ENCODE measurements at regions not wholly inside any gene's neighbourhood (a gene's known extent, or its start where the extent isn't known, plus 50 kb on each side); places are given as distances from the start of the nearest gene placed in this dataset.
A peak's percentile ranks its signal among the peaks of the same experiment; 100 is the strongest.

- H3K18ac ChIP-seq (ENCODE audit: low read depth in 1 of 2, low read length in 2 of 2): peak overlapping the region; percentile 28 to 54
- H3K36me3 ChIP-seq (ENCODE audit: control insufficient read depth in 1 of 2, insufficient read depth in 2 of 2, low read depth in 1 of 2, low read length in 2 of 2): no peaks in the 10 kb centered on the region
- peaks cover 0 to 20% of the 10 kb centered on the region in 2 experiments for H3K27me3 ChIP-seq (ENCODE audit: control insufficient read depth in 1 of 2, insufficient read depth in 1 of 2, low read length in 2 of 2)
- H3K9ac ChIP-seq (ENCODE audit: low read length): no peak overlapping the region
- H2BK5ac ChIP-seq (ENCODE audit: low read depth, low read length, poor library complexity, severe bottlenecking): no peak overlapping the region
- peak overlapping the region; percentile 19 for H4K8ac ChIP-seq (ENCODE audit: low read length)
- no peak overlapping the region for H3K14ac ChIP-seq (ENCODE audit: low read length in 2 of 2)
- H3K23ac ChIP-seq (ENCODE audit: low read length in 2 of 2): peak overlapping the region in 1 of 2 experiments; percentile 19
- no peak overlapping the region for H3K4me2 ChIP-seq (ENCODE audit: low read length, poor library complexity, severe bottlenecking)
- no peaks in the 10 kb centered on the region for H3K79me1 ChIP-seq (replicated peaks; ENCODE audit: low read length, poor library complexity, severe bottlenecking)
- H4K91ac ChIP-seq (ENCODE audit: low read length): no peak overlapping the region
- DNase-seq: peak; percentile 79
- H3K4me3 ChIP-seq (ENCODE audit: insufficient read depth in 1 of 2, low read depth in 1 of 2, low read length in 2 of 2): no peak overlapping the region
- H2BK15ac ChIP-seq (ENCODE audit: low read depth, poor library complexity, severe bottlenecking): peak overlapping the region; percentile 19
- H2BK12ac ChIP-seq (ENCODE audit: low read length in 2 of 2): peak overlapping the region; percentile 15 to 42
- no peak overlapping the region for H3K27ac ChIP-seq (ENCODE audit: low read length, poor library complexity, severe bottlenecking)
- H2AFZ ChIP-seq (ENCODE audit: low read depth, low read length): no peak overlapping the region
- H3K4ac ChIP-seq (ENCODE audit: low read depth in 1 of 2, low read length in 2 of 2): peak overlapping the region in 1 of 2 experiments; percentile 17
- WGBS: 46% methylated on average over 14 of the region's 14 CpGs
- peak overlapping the region; percentile 37 for H2BK120ac ChIP-seq (ENCODE audit: low read depth, low read length)
- peak overlapping the region; percentile 41 for H2AK5ac ChIP-seq (ENCODE audit: low read length, severe bottlenecking)
- H3K4me1 ChIP-seq (ENCODE audit: control insufficient read depth, insufficient read depth, low read depth, low read length): peaks cover 13% of the 10 kb centered on the region
- no peaks in the 10 kb centered on the region for H3K9me3 ChIP-seq (ENCODE audit: control insufficient read depth, low read length)
Observed at GRCh38 chr12:105992849-105993740, 145.7 kb downstream of the NUAK1 start.

- Histone ChIP-seq H3K9ac (ENCODE audit: low read length) (no peak overlapping the region), H2AFZ (ENCODE audit: low read depth, low read length) (no peak overlapping the region), H3K9me3 (ENCODE audit: control insufficient read depth, low read length) (no peaks in the 10 kb centered on the region), H3K79me1 (replicated peaks; ENCODE audit: low read length, poor library complexity, severe bottlenecking) (no peaks in the 10 kb centered on the region), H3K4me2 (ENCODE audit: low read length, poor library complexity, severe bottlenecking) (no peak overlapping the region), H3K18ac (ENCODE audit: low read depth in 1 of 2, low read length in 2 of 2) (peak overlapping the region; percentile 25 to 28), H3K23ac (ENCODE audit: low read length in 2 of 2) (no peak overlapping the region), H2BK5ac (ENCODE audit: low read depth, low read length, poor library complexity, severe bottlenecking) (no peak overlapping the region), H2BK12ac (ENCODE audit: low read length in 2 of 2) (peak overlapping the region in 1 of 2 experiments; percentile 38), H3K27me3 (ENCODE audit: control insufficient read depth in 1 of 2, insufficient read depth in 1 of 2, low read length in 2 of 2) (peaks cover 0 to 20% of the 10 kb centered on the region in 2 experiments), H4K91ac (ENCODE audit: low read length) (no peak overlapping the region), H3K4ac (ENCODE audit: low read depth in 1 of 2, low read length in 2 of 2) (no peak overlapping the region), H3K4me3 (ENCODE audit: insufficient read depth in 1 of 2, low read depth in 1 of 2, low read length in 2 of 2) (no peak overlapping the region), H3K36me3 (ENCODE audit: control insufficient read depth in 1 of 2, insufficient read depth in 2 of 2, low read depth in 1 of 2, low read length in 2 of 2) (no peaks in the 10 kb centered on the region), H3K4me1 (ENCODE audit: control insufficient read depth, insufficient read depth, low read depth, low read length) (peaks cover 13% of the 10 kb centered on the region), H4K8ac (ENCODE audit: low read length) (peak overlapping the region; percentile 19), H2BK120ac (ENCODE audit: low read depth, low read length) (no peak overlapping the region), H2BK15ac (ENCODE audit: low read depth, poor library complexity, severe bottlenecking) (peak overlapping the region; percentile 63), H3K14ac (ENCODE audit: low read length in 2 of 2) (no peak overlapping the region), H3K27ac (ENCODE audit: low read length, poor library complexity, severe bottlenecking) (no peak overlapping the region), H2AK5ac (ENCODE audit: low read length, severe bottlenecking) (peak overlapping the region; percentile 50)
- 86% methylated on average over 20 of the region's 22 CpGs for WGBS
- peak; percentile 65 for DNase-seq
Observed at GRCh38 chr12:105993766-105994555, 144.8 kb downstream of the NUAK1 start.

GRCh38 chr12:105995961-105996431, 142.8 kb downstream of the NUAK1 start:
- Histone ChIP-seq H3K4me1 (ENCODE audit: control insufficient read depth, insufficient read depth, low read depth, low read length) (peaks cover 13% of the 10 kb centered on the region), H3K36me3 (ENCODE audit: control insufficient read depth in 1 of 2, insufficient read depth in 2 of 2, low read depth in 1 of 2, low read length in 2 of 2) (no peaks in the 10 kb centered on the region), H3K23ac (ENCODE audit: low read length in 2 of 2) (no peak overlapping the region), H3K79me1 (replicated peaks; ENCODE audit: low read length, poor library complexity, severe bottlenecking) (no peaks in the 10 kb centered on the region), H3K14ac (ENCODE audit: low read length in 2 of 2) (no peak overlapping the region), H2AFZ (ENCODE audit: low read depth, low read length) (no peak overlapping the region), H3K4me3 (ENCODE audit: insufficient read depth in 1 of 2, low read depth in 1 of 2, low read length in 2 of 2) (no peak overlapping the region), H2BK15ac (ENCODE audit: low read depth, poor library complexity, severe bottlenecking) (no peak overlapping the region), H2BK5ac (ENCODE audit: low read depth, low read length, poor library complexity, severe bottlenecking) (no peak overlapping the region), H4K8ac (ENCODE audit: low read length) (peak overlapping the region; percentile 19), H2BK12ac (ENCODE audit: low read length in 2 of 2) (no peak overlapping the region), H2BK120ac (ENCODE audit: low read depth, low read length) (no peak overlapping the region), H4K91ac (ENCODE audit: low read length) (peak overlapping the region; percentile 14), H3K4ac (ENCODE audit: low read depth in 1 of 2, low read length in 2 of 2) (no peak overlapping the region), H3K9me3 (ENCODE audit: control insufficient read depth, low read length) (no peaks in the 10 kb centered on the region), H3K9ac (ENCODE audit: low read length) (no peak overlapping the region), H3K18ac (ENCODE audit: low read depth in 1 of 2, low read length in 2 of 2) (no peak overlapping the region), H3K4me2 (ENCODE audit: low read length, poor library complexity, severe bottlenecking) (no peak overlapping the region), H2AK5ac (ENCODE audit: low read length, severe bottlenecking) (peak overlapping the region; percentile 38), H3K27me3 (ENCODE audit: control insufficient read depth in 1 of 2, insufficient read depth in 1 of 2, low read length in 2 of 2) (peaks cover 0 to 20% of the 10 kb centered on the region in 2 experiments), H3K27ac (ENCODE audit: low read length, poor library complexity, severe bottlenecking) (no peak overlapping the region)
- peak; percentile 84 for DNase-seq
- 95% methylated on average over 4 of the region's 4 CpGs for WGBS

GRCh38 chr12:105998561-105998960, 140.2 kb downstream of the NUAK1 start:
- no CpG with 5 or more reads among the region's 1 CpG for WGBS
- Histone ChIP-seq H3K18ac (ENCODE audit: low read depth in 1 of 2, low read length in 2 of 2) (no peak overlapping the region), H3K4ac (ENCODE audit: low read depth in 1 of 2, low read length in 2 of 2) (no peak overlapping the region)

More at GRCh38 chr12:105998561-105998960, 140.2 kb downstream of the NUAK1 start:
- no peak overlapping the region for H3K9ac ChIP-seq (ENCODE audit: low read length)
- no peak overlapping the region for H2BK120ac ChIP-seq (ENCODE audit: low read depth, low read length)
- H3K27me3 ChIP-seq (ENCODE audit: control insufficient read depth in 1 of 2, insufficient read depth in 1 of 2, low read length in 2 of 2): peaks cover 0 to 17% of the 10 kb centered on the region in 2 experiments
- no peak overlapping the region for H3K23ac ChIP-seq (ENCODE audit: low read length in 2 of 2)
- H2AK5ac ChIP-seq (ENCODE audit: low read length, severe bottlenecking): no peak overlapping the region
- H3K79me1 ChIP-seq (replicated peaks; ENCODE audit: low read length, poor library complexity, severe bottlenecking): no peaks in the 10 kb centered on the region
- no peak overlapping the region for H3K27ac ChIP-seq (ENCODE audit: low read length, poor library complexity, severe bottlenecking)
- no peaks in the 10 kb centered on the region for H3K9me3 ChIP-seq (ENCODE audit: control insufficient read depth, low read length)
- no peak overlapping the region for H2AFZ ChIP-seq (ENCODE audit: low read depth, low read length)
- H4K91ac ChIP-seq (ENCODE audit: low read length): no peak overlapping the region
- no peak overlapping the region for H3K14ac ChIP-seq (ENCODE audit: low read length in 2 of 2)
- no peak overlapping the region for H2BK15ac ChIP-seq (ENCODE audit: low read depth, poor library complexity, severe bottlenecking)
- H2BK12ac ChIP-seq (ENCODE audit: low read length in 2 of 2): no peak overlapping the region
- H3K4me1 ChIP-seq (ENCODE audit: control insufficient read depth, insufficient read depth, low read depth, low read length): peaks cover 7% of the 10 kb centered on the region
- H2BK5ac ChIP-seq (ENCODE audit: low read depth, low read length, poor library complexity, severe bottlenecking): no peak overlapping the region
- H3K4me3 ChIP-seq (ENCODE audit: insufficient read depth in 1 of 2, low read depth in 1 of 2, low read length in 2 of 2): no peak overlapping the region
- DNase-seq: no peak
- H3K36me3 ChIP-seq (ENCODE audit: control insufficient read depth in 1 of 2, insufficient read depth in 2 of 2, low read depth in 1 of 2, low read length in 2 of 2): no peaks in the 10 kb centered on the region
- no peak overlapping the region for H3K4me2 ChIP-seq (ENCODE audit: low read length, poor library complexity, severe bottlenecking)
- no peak overlapping the region for H4K8ac ChIP-seq (ENCODE audit: low read length)

All from mesenchymal stem cell (in vitro differentiated cells and primary cell).